ENCODE measurements at regions not wholly inside any gene's neighbourhood (a gene's known extent, or its start where the extent isn't known, plus 50 kb on each side); places are given as distances from the start of the nearest gene placed in this dataset.
"Not testable (repeated sequence)": the region's sequence is repeated elsewhere in the genome, so short reads cannot be mapped to it uniquely, and the experiment has no call there.

- Histone ChIP-seq H3K36me3 (ENCODE audit: insufficient read depth, low read length) (no peaks in the 10 kb centered on the region), H3K4me1 (ENCODE audit: insufficient read depth, low read length) (no peaks in the 10 kb centered on the region), H3K9me3 (ENCODE audit: low read length) (no peaks in the 10 kb centered on the region), H3K27me3 (ENCODE audit: insufficient read depth, low read length, poor library complexity, severe bottlenecking) (no peaks in the 10 kb centered on the region), H3K27ac (ENCODE audit: low read depth, low read length) (no peak overlapping the region), H3K4me3 (ENCODE audit: low read length) (no peak overlapping the region)
- Mint-ChIP-seq H3K27me3 (no peaks in the 10 kb centered on the region), H3K4me1 (no peaks in the 10 kb centered on the region), H3K36me3 (no peaks in the 10 kb centered on the region), H3K9me3 (peaks cover 10 to 58% (median 17%) of the 10 kb centered on the region in 5 donors), H3K27ac (no peak overlapping the region), H3K4me3 (no peak overlapping the region)
- no peak for DNase-seq
- POLR2A ChIA-PET, result no interaction called here
- CTCF ChIA-PET, result no interaction called here
These were observed 490.3 kb upstream of the IRAK1BP1 start for GRCh38 chr6:78377056-78377455.

GRCh38 chr6:78379982-78380381 lies 487.4 kb upstream of the IRAK1BP1 start:
- ChIA-PET CTCF (no interaction called here), POLR2A (no interaction called here)
- no peaks in the 10 kb centered on the region for H3K36me3 Mint-ChIP-seq
- H3K27me3 Mint-ChIP-seq, result no peaks in the 10 kb centered on the region
- peaks cover 7 to 47% (median 14%) of the 10 kb centered on the region in 5 donors for H3K9me3 Mint-ChIP-seq
- Histone ChIP-seq H3K4me3 (ENCODE audit: low read length) (no peak overlapping the region), H3K4me1 (ENCODE audit: insufficient read depth, low read length) (no peaks in the 10 kb centered on the region), H3K36me3 (ENCODE audit: insufficient read depth, low read length) (no peaks in the 10 kb centered on the region), H3K27me3 (ENCODE audit: insufficient read depth, low read length, poor library complexity, severe bottlenecking) (no peaks in the 10 kb centered on the region), H3K9me3 (ENCODE audit: low read length) (no peaks in the 10 kb centered on the region), H3K27ac (ENCODE audit: low read depth, low read length) (no peak overlapping the region)
- H3K4me1 Mint-ChIP-seq, result no peaks in the 10 kb centered on the region
- no peak overlapping the region for H3K4me3 Mint-ChIP-seq
- no peak for DNase-seq
- no peak overlapping the region for H3K27ac Mint-ChIP-seq

GRCh38 chr6:78380541-78380940 lies 486.8 kb upstream of the IRAK1BP1 start:
- no peaks in the 10 kb centered on the region for H3K36me3 Mint-ChIP-seq
- CTCF ChIA-PET, result no interaction called here

GRCh38 chr6:78383968-78384367 lies 483.4 kb upstream of the IRAK1BP1 start:
- Mint-ChIP-seq H3K27me3 (no peaks in the 10 kb centered on the region), H3K36me3 (no peaks in the 10 kb centered on the region), H3K9me3 (peaks cover 3 to 31% (median 13%) of the 10 kb centered on the region in 5 donors), H3K4me3 (no peak overlapping the region), H3K4me1 (no peaks in the 10 kb centered on the region), H3K27ac (no peak overlapping the region)
- H3K27me3 ChIP-seq (ENCODE audit: insufficient read depth, low read length, poor library complexity, severe bottlenecking), result no peaks in the 10 kb centered on the region
- ChIA-PET POLR2A (no interaction called here), CTCF (no interaction called here)
- H3K27ac ChIP-seq (ENCODE audit: low read depth, low read length), result no peak overlapping the region
- no peak for DNase-seq
- H3K4me1 ChIP-seq (ENCODE audit: insufficient read depth, low read length), result no peaks in the 10 kb centered on the region
- peaks cover 2% of the 10 kb centered on the region for H3K9me3 ChIP-seq (ENCODE audit: low read length)
- no peak overlapping the region for H3K4me3 ChIP-seq (ENCODE audit: low read length)
- no peaks in the 10 kb centered on the region for H3K36me3 ChIP-seq (ENCODE audit: insufficient read depth, low read length)

More at GRCh38 chr6:78380541-78380940, 486.8 kb upstream of the IRAK1BP1 start:
- DNase-seq, result no peak
- H3K9me3 Mint-ChIP-seq, result peaks cover 9 to 42% (median 15%) of the 10 kb centered on the region in 5 donors
- Histone ChIP-seq H3K27me3 (ENCODE audit: insufficient read depth, low read length, poor library complexity, severe bottlenecking) (no peaks in the 10 kb centered on the region), H3K27ac (ENCODE audit: low read depth, low read length) (no peak overlapping the region), H3K4me1 (ENCODE audit: insufficient read depth, low read length) (no peaks in the 10 kb centered on the region), H3K36me3 (ENCODE audit: insufficient read depth, low read length) (no peaks in the 10 kb centered on the region), H3K9me3 (ENCODE audit: low read length) (no peaks in the 10 kb centered on the region), H3K4me3 (ENCODE audit: low read length) (no peak overlapping the region)
- H3K27ac Mint-ChIP-seq, result no peak overlapping the region
- POLR2A ChIA-PET, result no interaction called here
- no peaks in the 10 kb centered on the region for H3K27me3 Mint-ChIP-seq
- no peak overlapping the region for H3K4me3 Mint-ChIP-seq
- no peaks in the 10 kb centered on the region for H3K4me1 Mint-ChIP-seq

GRCh38 chr6:78386854-78387253 lies 480.5 kb upstream of the IRAK1BP1 start:
- H3K9me3 Mint-ChIP-seq, result peaks cover 7 to 32% (median 13%) of the 10 kb centered on the region in 5 donors
- H3K36me3 Mint-ChIP-seq; H3K4me3 ChIP-seq (ENCODE audit: low read length); H3K4me1 ChIP-seq (ENCODE audit: insufficient read depth, low read length); H3K27me3 Mint-ChIP-seq; H3K27me3 ChIP-seq (ENCODE audit: insufficient read depth, low read length, poor library complexity, severe bottlenecking); H3K27ac Mint-ChIP-seq; H3K4me1 Mint-ChIP-seq; H3K9me3 ChIP-seq (ENCODE audit: low read length); POLR2A ChIA-PET; CTCF ChIA-PET; DNase-seq; H3K27ac ChIP-seq (ENCODE audit: low read depth, low read length); H3K36me3 ChIP-seq (ENCODE audit: insufficient read depth, low read length); H3K4me3 Mint-ChIP-seq: not testable (repeated sequence)

- no peaks in the 10 kb centered on the region for H3K4me1 Mint-ChIP-seq
- no peaks in the 10 kb centered on the region for H3K36me3 Mint-ChIP-seq
- Histone ChIP-seq H3K4me1 (ENCODE audit: insufficient read depth, low read length) (no peaks in the 10 kb centered on the region), H3K4me3 (ENCODE audit: low read length) (no peak overlapping the region), H3K27ac (ENCODE audit: low read depth, low read length) (no peak overlapping the region), H3K9me3 (ENCODE audit: low read length) (peaks cover 5% of the 10 kb centered on the region), H3K36me3 (ENCODE audit: insufficient read depth, low read length) (no peaks in the 10 kb centered on the region), H3K27me3 (ENCODE audit: insufficient read depth, low read length, poor library complexity, severe bottlenecking) (no peaks in the 10 kb centered on the region)
- CTCF ChIA-PET, result no interaction called here
- H3K27ac Mint-ChIP-seq, result no peak overlapping the region
- no peak for DNase-seq
- H3K4me3 Mint-ChIP-seq, result no peak overlapping the region
- H3K9me3 Mint-ChIP-seq, result peaks cover 7 to 33% (median 12%) of the 10 kb centered on the region in 5 donors
- POLR2A ChIA-PET, result no interaction called here
- no peaks in the 10 kb centered on the region for H3K27me3 Mint-ChIP-seq
These were observed 477.3 kb upstream of the IRAK1BP1 start for GRCh38 chr6:78390066-78390465.

GRCh38 chr6:78397499-78397898 lies 469.9 kb upstream of the IRAK1BP1 start:
- Mint-ChIP-seq H3K9me3 (peaks cover 2 to 5% (median 3%) of the 10 kb centered on the region in 5 donors), H3K36me3 (no peaks in the 10 kb centered on the region), H3K27me3 (no peaks in the 10 kb centered on the region), H3K4me1 (no peaks in the 10 kb centered on the region), H3K4me3 (no peak overlapping the region), H3K27ac (no peak overlapping the region)
- no peak overlapping the region for H3K4me3 ChIP-seq (ENCODE audit: low read length)
- no peaks in the 10 kb centered on the region for H3K27me3 ChIP-seq (ENCODE audit: insufficient read depth, low read length, poor library complexity, severe bottlenecking)
- H3K9me3 ChIP-seq (ENCODE audit: low read length), result no peaks in the 10 kb centered on the region
- H3K27ac ChIP-seq (ENCODE audit: low read depth, low read length), result no peak overlapping the region
- no peaks in the 10 kb centered on the region for H3K36me3 ChIP-seq (ENCODE audit: insufficient read depth, low read length)
- no peak for DNase-seq
- H3K4me1 ChIP-seq (ENCODE audit: insufficient read depth, low read length), result no peaks in the 10 kb centered on the region
- CTCF ChIA-PET, result no interaction called here
- POLR2A ChIA-PET, result no interaction called here

GRCh38 chr6:78398292-78398691 lies 469.1 kb upstream of the IRAK1BP1 start:
- Mint-ChIP-seq H3K9me3 (peaks cover 2 to 11% (median 3%) of the 10 kb centered on the region in 5 donors), H3K27ac (no peak overlapping the region), H3K36me3 (no peaks in the 10 kb centered on the region), H3K4me1 (no peaks in the 10 kb centered on the region), H3K27me3 (no peaks in the 10 kb centered on the region), H3K4me3 (no peak overlapping the region)
- Histone ChIP-seq H3K4me1 (ENCODE audit: insufficient read depth, low read length) (no peaks in the 10 kb centered on the region), H3K27me3 (ENCODE audit: insufficient read depth, low read length, poor library complexity, severe bottlenecking) (no peaks in the 10 kb centered on the region), H3K36me3 (ENCODE audit: insufficient read depth, low read length) (no peaks in the 10 kb centered on the region), H3K4me3 (ENCODE audit: low read length) (no peak overlapping the region), H3K9me3 (ENCODE audit: low read length) (no peaks in the 10 kb centered on the region), H3K27ac (ENCODE audit: low read depth, low read length) (no peak overlapping the region)
- CTCF ChIA-PET, result no interaction called here
- POLR2A ChIA-PET, result no interaction called here
- DNase-seq, result no peak

GRCh38 chr6:78400076-78400475 lies 467.3 kb upstream of the IRAK1BP1 start:
- Mint-ChIP-seq H3K4me1 (no peaks in the 10 kb centered on the region), H3K27me3 (no peaks in the 10 kb centered on the region), H3K9me3 (peaks cover 2 to 8% (median 4%) of the 10 kb centered on the region in 5 donors), H3K4me3 (no peak overlapping the region), H3K27ac (no peak overlapping the region), H3K36me3 (no peaks in the 10 kb centered on the region)
- Histone ChIP-seq H3K4me1 (ENCODE audit: insufficient read depth, low read length) (no peaks in the 10 kb centered on the region), H3K36me3 (ENCODE audit: insufficient read depth, low read length) (no peaks in the 10 kb centered on the region), H3K27me3 (ENCODE audit: insufficient read depth, low read length, poor library complexity, severe bottlenecking) (no peaks in the 10 kb centered on the region), H3K27ac (ENCODE audit: low read depth, low read length) (no peak overlapping the region), H3K9me3 (ENCODE audit: low read length) (no peaks in the 10 kb centered on the region), H3K4me3 (ENCODE audit: low read length) (no peak overlapping the region)
- DNase-seq, result no peak
- ChIA-PET POLR2A (interaction anchor here (0.7 kb wide), 1 partner anchor 15 kb away, joined by 9 read pairs; no protein-coding TSS in a partner anchor), CTCF (no interaction called here)
